K562 (cell line): ENCODE measurements at regions not wholly inside any gene's neighbourhood (a gene's known extent, or its start where the extent isn't known, plus 50 kb on each side); places are given as distances from the start of the nearest gene placed in this dataset.

Source experiments
- CTCF ChIP-seq, 3 experiments: IDR thresholded peaks in 2 of 3; conservative IDR thresholded peaks in 1 of 3; 2 replicates each; pipeline ENCODE4 v1.5.1; 2011 to 2012; ENCODE audit warnings: low read length in 3 of 3, mild to moderate bottlenecking in 3 of 3, control low read depth in 2 of 3, improper control_type of control experiment in 1 of 3, inconsistent platforms in 1 of 3, low read depth in 1 of 3, mixed read lengths in 1 of 3, moderate library complexity in 1 of 3; ENCODE audit not compliant: insufficient read depth in 2 of 3
- E2F8 ChIP-seq: fragments of 450-650 bp; IDR thresholded peaks from 2 replicates; pipeline ENCODE4 v1.7.1; 2018; ENCODE audit warnings: mild to moderate bottlenecking, low read depth; ENCODE audit not compliant: partially characterized antibody
- MAX ChIP-seq: sonication (generic); formaldehyde crosslinking; IDR thresholded peaks from 2 replicates; pipeline ENCODE4 v1.9.0; 2022; ENCODE audit warnings: mild to moderate bottlenecking, missing genetic modification reagents
- MYC ChIP-seq, 2 experiments: fragments of 250-450 bp in 1 of 2; sonication (Bioruptor Pico) in 1 of 2; IDR thresholded peaks; 2 replicates each; pipeline versions ENCODE4 v1.5.1 to v1.6.1; 2012 to 2021; ENCODE audit warnings: low read depth in 2 of 2, borderline replicate concordance in 1 of 2, improper control_type of control experiment in 1 of 2, low read length in 1 of 2, mild to moderate bottlenecking in 1 of 2, moderate library complexity in 1 of 2
- RERE ChIP-seq: sonication (generic); formaldehyde crosslinking; IDR thresholded peaks from 2 replicates; pipeline ENCODE4 v1.8.0; 2023; ENCODE audit warnings: missing genetic modification reagents, mild to moderate bottlenecking, borderline replicate concordance

- TF ChIP-seq CTCF (IDR thresholded peaks at IDR 0.05 in 2 of 3, conservative IDR thresholded peaks at IDR 0.05 in 1 of 3; ENCODE audit: insufficient read depth in 2 of 3, low read depth in 1 of 3, low read length in 3 of 3) = no peak
- no peak for TF ChIP-seq MAX
- TF ChIP-seq MYC (IDR thresholded peaks at IDR 0.05; ENCODE audit: low read depth, low read length) = no peak
- TF ChIP-seq MYC (CRISPR knock-in tag; IDR thresholded peaks at IDR 0.05; ENCODE audit: borderline replicate concordance, low read depth) = no peak
- TF ChIP-seq RERE (CRISPR knock-in tag) = no peak
- no peak for TF ChIP-seq E2F8
Measured at GRCh38 chr5:44641820-44642219, 166.9 kb upstream of the MRPS30 start.
